GM03348 (cell line): ENCODE measurements at regions not wholly inside any gene's neighbourhood (a gene's known extent, or its start where the extent isn't known, plus 50 kb on each side); places are given as distances from the start of the nearest gene placed in this dataset.
"Not testable (repeated sequence)": the region's sequence is repeated elsewhere in the genome, so short reads cannot be mapped to it uniquely, and the experiment has no call there.

Experiments
- DNase-seq: peaks from one replicate; pipeline ENCODE4 v3.0.0; 2012; ENCODE audit warnings: low spot score

DNA sequence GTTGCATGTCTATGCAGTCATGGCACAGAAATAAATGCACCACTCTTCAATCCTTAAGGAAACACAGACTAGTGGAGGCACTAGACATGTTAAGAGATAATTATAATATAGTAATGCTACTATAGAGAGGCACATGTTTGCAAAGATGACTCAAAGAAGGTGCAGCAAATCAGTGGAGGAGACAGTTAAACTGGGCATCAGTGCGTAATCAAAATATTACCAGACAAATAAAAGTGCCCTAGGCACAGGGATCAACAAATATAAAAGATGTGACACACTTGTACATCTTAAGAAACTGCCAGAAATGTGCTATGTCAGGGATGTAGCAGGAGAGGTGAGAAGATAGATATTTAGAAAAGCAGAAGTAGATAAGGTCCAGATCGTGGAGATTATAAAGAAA is 642.1 kb downstream of the SLCO4C1 start:
- DNase-seq, result no peak

DNA sequence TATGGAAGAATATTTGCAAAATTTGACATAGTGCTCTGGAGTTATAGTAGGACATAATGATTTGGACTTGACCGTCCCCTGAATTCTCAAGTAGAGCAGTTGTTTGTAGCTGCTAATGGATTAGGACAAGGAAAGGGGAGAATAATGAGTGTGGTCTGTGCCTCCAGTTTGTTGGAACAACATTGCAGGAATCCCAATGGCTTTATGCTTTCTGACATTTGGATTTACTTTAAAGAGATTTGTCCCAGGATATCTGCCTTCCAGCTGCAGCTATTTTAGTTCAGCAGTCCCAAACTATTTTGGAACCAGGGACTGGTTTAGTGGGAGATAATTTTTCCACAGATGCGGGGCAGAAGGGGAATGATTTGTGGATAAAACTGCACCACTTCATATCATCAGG is 648.2 kb downstream of the SLCO4C1 start:
- no peak for DNase-seq

DNA sequence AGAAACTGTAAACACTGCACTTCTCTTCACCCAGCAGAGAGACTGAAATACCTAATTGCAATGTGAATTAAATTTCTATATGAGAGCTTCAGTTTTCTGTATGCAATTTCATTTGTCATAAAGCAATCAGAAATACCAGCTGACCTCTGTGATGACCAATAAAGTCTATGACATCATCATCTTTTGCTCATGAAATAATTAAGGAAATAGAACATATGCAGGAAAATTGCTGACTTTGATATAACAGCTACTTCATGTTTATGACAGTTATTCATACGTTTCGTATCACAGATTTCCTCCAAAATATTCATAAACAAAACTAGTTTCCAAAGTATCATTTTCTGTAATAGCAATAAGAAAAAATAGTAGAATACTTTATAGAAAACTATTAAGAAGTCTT is 652.3 kb downstream of the SLCO4C1 start:
- no peak for DNase-seq

DNA sequence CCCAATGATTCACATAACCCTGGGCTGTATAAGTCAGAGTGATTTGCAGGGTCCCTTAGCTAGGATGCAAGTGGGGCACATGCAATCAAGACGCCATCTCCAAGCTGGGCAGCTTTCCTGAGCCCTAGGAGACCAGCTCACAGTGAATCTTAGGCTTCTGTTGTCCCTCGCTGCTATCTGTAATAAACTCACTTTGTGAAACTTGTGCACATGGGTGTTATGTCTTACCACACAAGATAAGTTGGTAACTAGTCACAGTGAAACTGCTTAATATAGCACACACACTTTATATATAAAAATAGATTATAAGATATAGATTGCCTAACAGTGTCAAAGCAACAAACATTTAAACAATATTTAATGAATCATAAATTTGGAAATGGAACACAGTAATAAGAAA is 658.5 kb downstream of the SLCO4C1 start:
- DNase-seq, result no peak

DNA sequence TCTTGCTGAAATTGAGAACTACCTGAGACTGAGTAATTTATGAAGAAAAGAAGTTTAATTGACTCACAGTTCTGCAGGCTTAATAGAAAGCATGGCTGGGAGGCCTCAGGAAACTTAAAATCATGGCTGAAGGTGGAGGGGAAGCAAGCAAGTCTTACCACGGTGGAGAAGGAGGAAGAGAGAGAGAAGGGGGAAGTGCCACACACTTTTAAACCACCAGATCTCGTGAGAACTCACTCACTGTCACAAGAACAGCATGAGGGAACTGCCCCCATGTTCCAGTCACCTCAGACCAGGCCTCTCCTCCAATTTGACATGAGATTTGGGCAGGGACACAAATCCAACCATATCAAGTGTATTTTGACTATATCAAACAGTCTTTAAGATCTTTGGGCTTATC is 668.3 kb downstream of the SLCO4C1 start:
- DNase-seq, result not testable (repeated sequence)

DNA sequence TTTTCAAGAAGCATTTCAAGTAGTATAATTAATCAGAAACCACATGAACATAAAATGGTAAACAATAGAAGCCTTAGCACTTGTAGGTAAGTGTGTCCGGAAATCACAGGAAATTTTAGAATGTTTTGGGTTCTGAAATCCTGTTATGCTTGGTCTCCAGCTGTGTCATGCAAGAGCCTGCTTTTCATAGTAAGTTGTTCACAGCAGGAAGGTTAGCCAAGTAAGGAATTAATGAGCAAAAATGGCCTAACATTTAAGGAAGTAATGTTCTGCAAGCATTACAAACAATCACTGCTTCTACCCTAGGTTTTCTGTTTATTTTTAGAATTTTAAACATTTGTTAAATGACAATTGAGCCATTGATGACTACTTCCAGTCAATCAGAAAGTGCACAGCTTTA is 669.5 kb downstream of the SLCO4C1 start:
- no peak for DNase-seq

DNA sequence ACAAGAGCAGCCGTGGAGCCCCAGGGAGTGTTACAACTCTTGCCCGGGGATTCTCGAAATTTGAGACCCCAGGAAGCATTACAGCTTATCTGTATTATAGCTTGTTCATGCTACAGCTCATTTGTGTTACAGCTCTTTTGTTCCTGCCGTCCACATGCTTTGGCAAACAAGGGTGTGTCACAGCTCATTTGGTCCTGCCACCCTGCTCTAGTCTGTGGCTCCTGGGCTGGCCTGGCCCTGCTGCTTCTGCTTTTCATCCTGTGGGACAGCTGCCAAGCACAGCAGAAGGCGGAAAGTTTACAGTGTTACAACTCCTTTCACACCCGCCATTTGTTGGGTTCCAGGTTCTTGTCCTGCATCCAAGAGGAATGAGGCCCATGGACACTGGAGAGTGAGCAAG is 685.0 kb downstream of the SLCO4C1 start:
- DNase-seq, result no peak

DNA sequence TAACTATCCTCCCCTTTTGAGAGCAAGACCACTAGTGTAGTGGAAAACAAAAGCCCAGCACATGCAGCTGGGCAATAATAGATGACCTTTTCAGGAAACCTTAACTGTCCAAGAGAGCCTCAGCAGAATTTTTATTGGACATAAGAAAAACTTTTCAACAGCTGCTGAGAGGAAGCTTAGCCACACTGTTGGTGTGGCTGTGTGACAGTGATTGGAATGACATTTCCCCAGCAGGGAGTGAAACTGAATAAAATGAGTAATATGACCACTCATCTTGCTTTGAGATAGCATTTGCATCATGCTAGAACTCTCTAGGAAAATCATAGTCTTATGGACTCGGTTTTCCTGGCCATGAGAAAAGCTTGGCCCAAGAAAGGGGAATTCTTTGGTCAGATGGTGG is 687.8 kb downstream of the SLCO4C1 start:
- no peak for DNase-seq

DNA sequence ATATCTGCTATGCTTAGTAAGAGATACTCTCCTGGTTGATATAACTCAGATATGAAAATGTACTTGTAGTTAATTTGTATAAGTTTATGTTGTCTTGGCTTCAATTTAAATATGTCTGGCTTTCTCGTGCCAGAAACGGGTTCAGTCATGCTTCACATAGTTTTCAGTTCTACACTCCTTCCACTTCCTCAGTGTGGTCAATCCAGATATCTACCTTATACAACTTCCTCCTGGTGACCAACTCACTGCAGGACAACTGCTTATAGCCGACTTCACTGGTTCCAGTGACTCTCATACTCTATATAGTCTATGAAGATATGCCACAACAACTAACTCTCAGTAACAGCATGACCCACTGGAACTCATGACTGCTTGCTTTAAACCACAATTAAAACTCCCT is 690.4 kb downstream of the SLCO4C1 start:
- no peak for DNase-seq

DNA sequence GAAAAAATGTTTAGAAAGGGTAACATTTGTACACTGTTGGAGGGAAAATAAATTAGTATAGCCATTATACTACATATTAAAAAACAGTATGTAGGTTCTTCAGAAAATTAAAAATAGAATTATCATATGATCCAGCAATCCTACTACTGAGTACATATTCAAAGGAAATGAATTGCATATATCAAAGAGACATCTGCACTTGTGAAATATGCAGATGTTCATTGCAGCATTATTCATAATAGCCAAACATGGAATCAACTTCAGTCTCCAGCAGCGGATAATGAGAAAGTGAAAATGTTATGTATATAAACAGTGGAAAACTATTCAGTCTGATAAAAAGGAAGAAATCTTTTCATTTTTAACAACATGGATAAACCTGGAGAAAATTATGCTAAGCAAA is 695.5 kb downstream of the SLCO4C1 start:
- DNase-seq, result no peak

DNA sequence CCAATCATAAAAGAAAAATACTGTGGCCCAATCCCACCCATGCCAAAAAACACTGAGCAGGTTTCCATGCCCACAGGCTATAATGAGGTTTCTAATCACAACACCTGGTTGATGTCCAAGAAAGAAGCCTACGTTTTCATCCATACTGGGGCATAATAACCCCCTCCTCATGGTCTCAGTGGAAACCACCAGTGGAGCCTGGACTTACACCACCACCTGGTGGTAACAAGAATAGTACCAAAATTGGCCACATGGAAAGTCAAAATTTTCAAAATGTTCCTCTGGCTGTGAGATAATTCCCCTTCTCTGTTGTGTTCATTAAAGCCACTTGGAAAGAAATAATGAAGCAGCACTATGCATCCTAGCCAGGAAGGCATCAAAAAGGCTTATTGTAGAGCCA is 687.3 kb upstream of the ST8SIA4 start:
- DNase-seq, result peak; percentile 38

DNA sequence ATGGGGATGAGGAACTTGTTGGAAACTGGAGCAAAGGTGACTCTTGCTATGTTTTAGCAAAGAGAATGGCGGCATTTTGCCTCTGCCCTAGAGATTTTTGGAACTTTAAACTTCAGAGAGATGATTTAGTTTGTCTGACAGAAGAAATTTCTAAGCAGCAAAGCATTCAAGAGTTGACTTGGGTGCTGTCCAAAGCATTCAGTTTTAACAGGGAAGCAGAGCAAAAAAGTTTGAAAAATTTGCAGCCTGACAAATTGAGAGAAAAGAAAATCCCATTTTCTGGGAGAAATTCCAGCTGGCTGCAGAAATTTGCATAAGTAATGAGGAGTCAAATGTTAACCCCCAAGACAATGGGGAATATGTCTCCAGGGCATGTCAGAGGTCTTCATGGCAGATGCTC is 682.3 kb upstream of the ST8SIA4 start:
- no peak for DNase-seq

DNA sequence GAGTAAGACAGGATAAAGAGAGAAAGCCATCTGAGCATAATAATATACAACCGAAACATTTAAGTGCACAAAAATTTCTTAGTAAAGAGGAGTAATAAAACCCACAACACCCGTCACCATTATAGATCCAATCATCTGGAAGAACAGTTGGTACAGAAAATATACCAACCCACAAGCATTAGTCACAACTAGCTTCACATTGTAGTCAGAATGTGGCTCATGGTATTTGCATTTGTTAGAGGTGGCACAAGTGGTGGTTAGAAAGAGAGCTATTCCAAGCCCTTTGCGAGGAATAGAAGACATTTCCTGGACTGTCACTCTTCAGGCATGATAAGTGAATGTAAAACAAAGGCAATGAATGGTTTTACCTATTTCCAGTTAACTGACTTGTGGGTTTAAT is 677.5 kb upstream of the ST8SIA4 start:
- no peak for DNase-seq

DNA sequence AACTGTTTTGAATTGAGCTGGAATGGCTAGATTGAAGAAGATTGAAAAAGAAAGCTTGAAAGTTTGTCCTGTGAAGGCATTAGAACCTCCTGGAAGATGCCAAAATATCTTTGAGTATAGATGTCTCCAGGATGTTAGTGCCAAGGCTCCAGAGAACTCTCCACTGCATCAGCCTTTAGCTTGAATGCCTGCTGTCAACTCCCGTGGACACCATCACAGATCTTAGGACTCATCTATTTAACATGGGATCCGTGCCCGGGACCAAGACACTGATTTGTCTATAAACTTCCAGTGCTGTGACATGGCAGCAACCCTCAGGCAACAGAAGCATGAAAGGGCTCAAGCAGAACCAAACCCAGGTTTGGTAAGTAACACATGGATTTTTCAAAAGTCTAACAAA is 670.9 kb upstream of the ST8SIA4 start:
- DNase-seq, result no peak

DNA sequence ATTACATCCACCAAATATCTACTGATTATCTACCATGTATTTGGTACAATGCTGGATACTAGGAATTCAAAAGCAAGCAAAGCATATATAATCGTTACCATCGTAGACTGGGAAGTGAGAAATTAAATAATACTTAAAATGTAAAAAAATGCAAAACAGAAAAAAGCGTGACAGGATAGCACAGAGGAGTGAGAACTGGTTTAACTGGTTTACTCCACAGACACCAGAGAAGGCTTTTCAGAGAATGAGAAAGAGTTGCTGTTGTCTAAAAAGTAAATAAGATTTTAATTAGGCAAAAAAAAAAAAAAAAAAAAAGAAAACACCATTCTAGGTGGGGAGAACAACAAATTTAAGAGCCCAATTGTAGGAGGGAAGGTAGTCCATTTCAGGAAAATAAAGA is 657.9 kb upstream of the ST8SIA4 start:
- DNase-seq, result no peak

DNA sequence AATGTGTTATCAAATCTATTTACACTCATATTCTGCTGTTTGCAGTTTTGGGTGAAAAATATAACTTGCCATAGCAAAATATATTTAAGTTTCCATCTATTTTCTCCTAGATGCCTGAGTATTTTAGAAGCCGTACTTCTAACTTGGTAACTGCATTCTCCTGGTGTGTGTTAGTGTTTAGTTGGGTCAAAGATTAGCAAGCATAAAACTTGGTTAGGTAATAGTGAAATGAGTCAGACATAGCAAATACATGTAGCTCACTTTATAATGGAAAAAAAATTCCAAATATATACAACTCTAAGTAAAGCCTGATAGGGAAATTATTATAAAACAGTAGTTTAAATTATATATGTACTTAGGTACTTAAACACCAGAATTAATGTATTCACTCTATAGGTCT is 640.7 kb upstream of the ST8SIA4 start:
- DNase-seq, result peak; percentile 16

DNA sequence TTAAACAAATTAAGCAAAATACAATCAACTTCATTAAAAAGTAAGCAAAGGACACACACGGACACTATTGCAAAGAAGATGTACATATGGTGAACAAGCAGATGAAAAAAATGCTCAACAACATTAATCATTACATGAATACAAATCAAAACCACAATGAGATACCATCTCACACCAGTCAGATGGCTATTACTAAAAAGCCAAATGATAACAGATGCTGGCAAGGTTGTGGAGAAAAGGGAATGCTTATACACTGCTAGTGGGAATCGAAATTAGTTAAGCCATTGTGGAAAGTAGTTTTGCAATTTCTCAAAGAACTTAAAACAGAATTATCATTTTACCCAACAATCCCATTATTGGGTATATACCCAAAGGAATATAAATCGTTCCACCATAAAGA is 636.2 kb upstream of the ST8SIA4 start:
- no peak for DNase-seq

DNA sequence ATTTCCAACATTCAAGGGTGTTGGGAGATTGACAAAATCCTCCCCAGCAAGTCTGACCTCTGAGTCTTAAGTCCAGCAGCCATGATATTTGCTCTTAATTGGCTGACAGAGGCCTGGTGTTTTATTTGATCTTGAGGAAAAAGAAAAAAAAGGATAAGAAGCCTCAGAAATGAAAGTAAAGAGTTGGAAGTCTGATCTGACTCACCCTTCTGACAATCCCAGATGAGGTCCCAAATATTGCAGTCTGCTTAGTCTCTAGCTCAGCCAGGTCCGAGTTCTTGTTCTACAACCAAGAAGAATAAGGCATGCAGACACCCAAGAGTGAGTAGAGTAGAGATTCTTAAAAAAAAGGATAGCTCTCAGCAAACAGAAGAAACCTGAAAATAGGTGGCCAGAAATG is 632.5 kb upstream of the ST8SIA4 start:
- DNase-seq, result peak; percentile 15

DNA sequence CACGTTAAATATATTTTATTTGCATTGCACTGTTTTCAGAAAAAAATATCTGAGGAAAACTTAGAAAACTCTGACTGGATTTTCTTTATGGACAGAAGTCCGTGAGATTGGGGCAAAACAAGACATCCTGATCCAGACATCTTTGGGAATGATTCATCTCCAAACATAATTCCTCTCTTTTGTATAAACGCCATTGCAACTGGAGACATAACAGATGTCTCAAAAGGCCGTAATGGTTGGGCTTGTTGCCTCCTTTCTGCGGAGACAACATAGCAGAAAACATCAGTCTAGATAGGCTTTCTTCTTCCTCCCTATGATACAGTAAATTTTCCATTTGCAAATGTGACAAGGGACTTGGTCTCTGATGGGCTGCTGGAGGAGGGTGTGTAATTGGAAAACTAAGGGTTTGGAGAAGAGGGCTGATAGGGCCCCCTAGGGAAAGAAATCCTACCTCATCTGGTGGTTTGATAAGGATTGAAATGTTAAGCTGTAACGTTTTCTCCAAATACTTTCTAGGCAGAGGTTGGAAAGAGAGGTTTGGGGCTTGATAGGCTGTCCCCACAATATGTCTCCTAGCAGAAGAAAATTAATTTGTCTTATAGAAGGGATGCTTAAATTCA is 631.5 kb upstream of the ST8SIA4 start:
- peak; percentile 37 for DNase-seq

DNA sequence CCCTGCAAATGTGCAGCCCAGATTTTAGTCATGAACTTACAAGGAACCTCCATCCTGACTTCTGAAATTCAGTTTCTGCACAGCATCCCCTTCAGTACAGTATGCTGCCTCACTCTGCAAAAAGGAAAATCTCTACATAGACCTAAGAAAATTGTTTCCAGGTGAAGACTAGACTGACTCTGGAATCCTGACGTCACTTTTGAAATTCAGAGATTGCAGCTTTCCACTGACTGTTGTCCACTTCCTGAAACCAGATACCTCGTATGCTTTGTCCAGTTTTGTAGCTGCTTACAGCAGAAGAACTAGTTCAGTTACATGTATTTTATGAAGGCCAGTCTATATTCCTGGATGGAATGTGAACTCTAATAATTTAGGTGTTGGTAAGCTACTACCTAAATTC is 629.3 kb upstream of the ST8SIA4 start:
- no peak for DNase-seq

DNA sequence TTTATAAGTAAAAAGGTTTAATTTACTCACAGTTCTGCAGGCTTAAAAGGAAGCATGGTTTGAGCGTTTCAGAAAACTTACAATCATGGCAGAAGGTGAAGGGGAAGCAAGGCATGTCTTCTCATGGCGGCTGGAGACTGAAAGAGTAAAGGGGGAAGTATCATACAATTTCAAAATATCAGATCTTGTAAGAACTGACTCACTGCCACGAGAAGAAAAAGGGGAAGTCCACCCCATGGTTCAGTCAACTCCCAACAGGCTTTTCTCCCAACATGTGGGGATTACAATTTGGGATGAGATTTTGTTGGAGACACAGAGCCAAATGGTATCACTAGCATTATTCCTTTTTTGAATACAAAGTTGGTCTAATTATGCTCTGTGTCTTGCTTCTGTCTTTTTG is 627.9 kb upstream of the ST8SIA4 start:
- DNase-seq, result no peak

DNA sequence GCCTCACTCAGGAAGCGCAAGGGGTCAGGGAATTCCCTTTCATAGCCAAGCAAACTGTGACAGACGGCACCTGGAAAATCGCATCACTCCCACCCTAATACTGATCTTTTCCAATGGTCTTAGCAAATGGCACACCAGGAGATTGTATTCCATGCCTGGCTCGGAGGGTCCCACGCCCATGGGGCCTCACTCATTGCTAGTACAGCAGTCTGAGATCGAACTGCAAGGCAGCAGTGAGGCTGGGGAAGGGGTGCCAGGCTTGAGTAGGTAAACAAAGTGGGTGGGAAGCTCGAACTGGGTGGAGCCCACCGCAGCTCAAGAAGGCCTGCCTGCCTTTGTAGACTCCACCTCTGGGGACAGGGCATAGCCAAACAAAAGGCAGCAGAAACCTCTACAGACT is 626.0 kb upstream of the ST8SIA4 start:
- not testable (repeated sequence) for DNase-seq

DNA sequence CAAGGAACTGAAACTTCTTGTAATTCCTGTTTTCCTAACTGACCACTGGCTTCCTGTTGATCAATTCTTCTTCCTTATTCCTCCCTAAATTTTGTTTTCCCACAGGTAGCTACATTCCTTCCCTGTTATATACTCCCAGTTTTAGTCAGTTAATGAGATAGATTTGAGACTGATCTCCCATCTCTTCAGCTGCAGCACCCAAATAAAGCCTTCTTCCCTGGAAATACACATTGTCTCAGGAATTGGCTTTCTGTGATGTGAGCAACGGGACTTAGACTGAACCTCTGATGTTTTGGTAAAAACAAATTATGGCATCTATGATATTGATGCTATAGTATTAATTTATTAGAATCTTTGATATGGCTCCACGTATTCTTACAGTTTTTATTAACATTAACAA is 617.3 kb upstream of the ST8SIA4 start:
- no peak for DNase-seq

DNA sequence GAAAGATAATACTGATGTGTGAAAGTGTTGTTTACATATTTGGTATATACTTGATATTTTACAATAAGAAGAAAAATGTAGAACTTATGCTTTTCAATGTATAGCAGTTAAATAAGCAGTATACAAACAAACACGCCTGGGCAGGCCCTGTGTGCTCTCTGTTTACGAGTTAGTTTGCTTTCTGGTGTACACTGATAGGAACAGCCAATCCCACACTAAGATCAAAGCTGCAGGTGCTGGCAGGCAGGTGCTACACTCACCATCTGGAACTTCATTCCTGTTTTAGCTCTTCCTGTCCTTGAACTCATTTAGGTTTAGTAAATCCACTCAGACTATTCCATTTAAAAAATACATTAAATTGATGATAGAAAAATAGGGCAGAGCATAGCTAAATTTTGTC is 614.7 kb upstream of the ST8SIA4 start:
- DNase-seq, result no peak

DNA sequence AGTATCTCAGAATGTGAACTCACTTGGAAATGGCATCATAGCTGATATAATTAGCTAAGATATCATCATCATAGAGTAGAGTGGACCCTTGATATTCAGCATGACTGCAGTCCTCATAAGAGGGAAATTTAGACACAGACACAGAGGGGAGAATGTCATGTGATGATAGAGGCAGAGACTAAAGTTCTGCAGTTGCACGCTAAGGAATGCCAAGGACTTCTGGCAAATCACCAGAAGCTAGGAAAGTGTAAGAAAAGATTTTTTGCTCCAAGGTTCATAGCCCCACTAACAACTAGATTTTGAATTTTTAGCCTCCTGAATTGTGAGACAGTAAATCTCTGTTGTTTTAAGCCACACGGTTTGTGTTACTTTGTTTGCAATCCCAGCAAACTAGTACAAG is 612.6 kb upstream of the ST8SIA4 start:
- no peak for DNase-seq
